Parathyroid adenoma (tissue), 2 donors: ENCODE measurements at regions not wholly inside any gene's neighbourhood (a gene's known extent, or its start where the extent isn't known, plus 50 kb on each side); places are given as distances from the start of the nearest gene placed in this dataset.

Experiments used
- H2AFZ ChIP-seq: fragments of 300-600 bp; sonication (generic); one replicate; pipeline ENCODE4 v1.7.0; 2017; ENCODE audit warnings: antibody characterized with exemption, mild to moderate bottlenecking
- H3K27ac ChIP-seq: fragments of 300-600 bp; sonication (generic); one replicate; pipeline ENCODE4 v1.7.0; 2017
- H3K27me3 ChIP-seq: fragments of 300-600 bp; sonication (generic); one replicate; pipeline ENCODE4 v1.7.0; 2017; ENCODE audit warnings: low read length; ENCODE audit not compliant: control insufficient read depth, insufficient read depth
- H3K36me3 ChIP-seq: fragments of 300-600 bp; sonication (generic); one replicate; pipeline ENCODE4 v1.7.0; 2017; ENCODE audit warnings: low read length; ENCODE audit not compliant: control insufficient read depth, insufficient read depth
- H3K4me1 ChIP-seq: fragments of 300-600 bp; sonication (generic); one replicate; pipeline ENCODE4 v1.7.0; 2017; ENCODE audit warnings: control low read depth
- H3K4me2 ChIP-seq: fragments of 300-600 bp; sonication (generic); one replicate; pipeline ENCODE4 v1.7.0; 2017; ENCODE audit warnings: low read length
- H3K4me3 ChIP-seq: fragments of 300-600 bp; sonication (generic); one replicate; pipeline ENCODE4 v1.7.0; 2017; ENCODE audit warnings: low read depth, low read length
- H3K79me2 ChIP-seq: fragments of 300-600 bp; sonication (generic); one replicate; pipeline ENCODE4 v1.7.0; 2017; ENCODE audit warnings: control low read depth
- H3K9ac ChIP-seq: fragments of 300-600 bp; sonication (generic); one replicate; pipeline ENCODE4 v1.7.0; 2017; ENCODE audit warnings: mild to moderate bottlenecking
- H3K9me3 ChIP-seq: fragments of 300-600 bp; sonication (generic); one replicate; pipeline ENCODE4 v1.7.0; 2017; ENCODE audit warnings: low read length; ENCODE audit not compliant: control insufficient read depth
- TF ChIP-seq, protein P1 (sequence below): fragments of 300-600 bp; sonication (generic); IDR thresholded peaks from one replicate; pipeline ENCODE4 v1.7.0; 2017; ENCODE audit warnings: antibody characterized with exemption, mild to moderate bottlenecking
- donor health status: primary hyperparathyroidism.

DNA sequence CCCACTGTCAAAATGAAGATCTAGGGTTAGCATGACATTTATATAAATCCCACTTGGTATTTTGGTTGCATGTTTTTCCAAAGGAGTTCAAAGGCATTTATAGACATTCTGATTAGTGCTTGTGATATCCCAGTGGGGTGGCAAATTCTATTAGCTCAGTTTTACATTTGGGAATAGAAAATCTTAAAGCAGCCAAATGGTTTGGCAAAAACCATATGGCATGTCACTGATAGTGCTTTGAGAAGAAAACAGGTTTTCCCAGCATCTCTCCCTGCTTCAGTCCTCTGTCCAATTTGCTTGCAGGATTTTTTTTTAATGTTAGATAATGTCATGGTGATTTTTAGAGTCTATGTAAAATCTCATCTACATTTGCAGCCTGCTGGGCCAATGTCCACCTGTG is 225.1 kb upstream of the DIO3 start:
- no peak overlapping the region for H3K27ac ChIP-seq

DNA sequence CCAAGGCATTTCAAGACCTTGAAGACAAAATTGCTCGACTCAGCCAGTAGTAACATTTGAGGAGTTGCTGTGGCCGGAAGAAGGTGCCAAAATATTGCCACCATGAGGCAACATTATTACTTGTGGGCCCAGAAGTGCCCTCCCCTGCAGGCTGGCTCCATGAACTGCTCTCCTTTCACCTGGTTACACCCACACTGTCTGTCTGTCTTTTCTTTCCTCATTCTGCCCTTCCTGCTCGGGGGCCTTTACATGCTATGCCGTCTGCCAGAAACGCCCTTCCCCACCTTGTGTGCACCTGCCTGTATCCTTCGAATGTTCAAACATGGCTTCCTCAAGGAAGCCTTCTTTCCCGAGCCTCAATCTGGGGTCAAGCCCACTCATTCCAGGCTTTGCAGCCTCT is 224.2 kb upstream of the DIO3 start:
- no peak overlapping the region for H3K4me2 ChIP-seq
- no peak overlapping the region for H3K9ac ChIP-seq
- no peaks in the 10 kb centered on the region for H3K4me1 ChIP-seq
- H3K27ac ChIP-seq: no peak overlapping the region
- H2AFZ ChIP-seq: no peak overlapping the region
- no peaks in the 10 kb centered on the region for H3K79me2 ChIP-seq
- TF ChIP-seq, protein P1, sequence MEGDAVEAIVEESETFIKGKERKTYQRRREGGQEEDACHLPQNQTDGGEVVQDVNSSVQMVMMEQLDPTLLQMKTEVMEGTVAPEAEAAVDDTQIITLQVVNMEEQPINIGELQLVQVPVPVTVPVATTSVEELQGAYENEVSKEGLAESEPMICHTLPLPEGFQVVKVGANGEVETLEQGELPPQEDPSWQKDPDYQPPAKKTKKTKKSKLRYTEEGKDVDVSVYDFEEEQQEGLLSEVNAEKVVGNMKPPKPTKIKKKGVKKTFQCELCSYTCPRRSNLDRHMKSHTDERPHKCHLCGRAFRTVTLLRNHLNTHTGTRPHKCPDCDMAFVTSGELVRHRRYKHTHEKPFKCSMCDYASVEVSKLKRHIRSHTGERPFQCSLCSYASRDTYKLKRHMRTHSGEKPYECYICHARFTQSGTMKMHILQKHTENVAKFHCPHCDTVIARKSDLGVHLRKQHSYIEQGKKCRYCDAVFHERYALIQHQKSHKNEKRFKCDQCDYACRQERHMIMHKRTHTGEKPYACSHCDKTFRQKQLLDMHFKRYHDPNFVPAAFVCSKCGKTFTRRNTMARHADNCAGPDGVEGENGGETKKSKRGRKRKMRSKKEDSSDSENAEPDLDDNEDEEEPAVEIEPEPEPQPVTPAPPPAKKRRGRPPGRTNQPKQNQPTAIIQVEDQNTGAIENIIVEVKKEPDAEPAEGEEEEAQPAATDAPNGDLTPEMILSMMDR: no peak
- H3K4me3 ChIP-seq: no peak overlapping the region
- H3K9me3 ChIP-seq: no peaks in the 10 kb centered on the region
- no peaks in the 10 kb centered on the region for H3K36me3 ChIP-seq
- H3K27me3 ChIP-seq: no peaks in the 10 kb centered on the region

More for the DNA sequence above, 225.1 kb upstream of the DIO3 start:
- Histone ChIP-seq H3K27me3 (no peaks in the 10 kb centered on the region), H3K4me1 (no peaks in the 10 kb centered on the region), H3K36me3 (no peaks in the 10 kb centered on the region), H3K4me3 (no peak overlapping the region), H3K9ac (no peak overlapping the region), H2AFZ (no peak overlapping the region), H3K4me2 (no peak overlapping the region), H3K9me3 (no peaks in the 10 kb centered on the region), H3K79me2 (no peaks in the 10 kb centered on the region)
- TF ChIP-seq, protein P1: no peak

DNA sequence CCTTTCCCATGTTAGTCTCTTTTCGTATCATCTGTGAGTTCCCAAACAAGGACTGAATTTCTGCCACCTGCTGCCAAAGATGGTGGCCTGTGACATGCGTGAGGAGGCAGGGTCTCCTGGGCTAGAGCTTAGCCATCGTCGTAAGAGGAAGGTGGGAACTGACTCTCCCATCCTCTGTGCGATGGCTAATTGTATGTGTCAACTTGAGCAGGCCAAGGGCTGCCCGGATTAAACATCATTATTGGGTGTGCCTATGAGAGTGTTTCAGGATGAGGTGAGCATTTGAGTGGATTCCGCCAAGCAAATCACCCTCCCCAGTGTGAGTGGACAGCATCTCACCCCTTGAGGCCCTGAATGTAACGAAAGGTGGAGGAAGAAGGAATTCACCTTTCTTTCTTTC is 220.7 kb upstream of the DIO3 start:
- no peak overlapping the region for H3K27ac ChIP-seq
- no peak overlapping the region for H2AFZ ChIP-seq
- H3K4me2 ChIP-seq: no peak overlapping the region
- no peaks in the 10 kb centered on the region for H3K27me3 ChIP-seq
- no peaks in the 10 kb centered on the region for H3K79me2 ChIP-seq
- no peaks in the 10 kb centered on the region for H3K36me3 ChIP-seq
- TF ChIP-seq, protein P1: no peak
- H3K9me3 ChIP-seq: no peaks in the 10 kb centered on the region
- no peak overlapping the region for H3K9ac ChIP-seq
- H3K4me3 ChIP-seq: no peak overlapping the region
- H3K4me1 ChIP-seq: no peaks in the 10 kb centered on the region

DNA sequence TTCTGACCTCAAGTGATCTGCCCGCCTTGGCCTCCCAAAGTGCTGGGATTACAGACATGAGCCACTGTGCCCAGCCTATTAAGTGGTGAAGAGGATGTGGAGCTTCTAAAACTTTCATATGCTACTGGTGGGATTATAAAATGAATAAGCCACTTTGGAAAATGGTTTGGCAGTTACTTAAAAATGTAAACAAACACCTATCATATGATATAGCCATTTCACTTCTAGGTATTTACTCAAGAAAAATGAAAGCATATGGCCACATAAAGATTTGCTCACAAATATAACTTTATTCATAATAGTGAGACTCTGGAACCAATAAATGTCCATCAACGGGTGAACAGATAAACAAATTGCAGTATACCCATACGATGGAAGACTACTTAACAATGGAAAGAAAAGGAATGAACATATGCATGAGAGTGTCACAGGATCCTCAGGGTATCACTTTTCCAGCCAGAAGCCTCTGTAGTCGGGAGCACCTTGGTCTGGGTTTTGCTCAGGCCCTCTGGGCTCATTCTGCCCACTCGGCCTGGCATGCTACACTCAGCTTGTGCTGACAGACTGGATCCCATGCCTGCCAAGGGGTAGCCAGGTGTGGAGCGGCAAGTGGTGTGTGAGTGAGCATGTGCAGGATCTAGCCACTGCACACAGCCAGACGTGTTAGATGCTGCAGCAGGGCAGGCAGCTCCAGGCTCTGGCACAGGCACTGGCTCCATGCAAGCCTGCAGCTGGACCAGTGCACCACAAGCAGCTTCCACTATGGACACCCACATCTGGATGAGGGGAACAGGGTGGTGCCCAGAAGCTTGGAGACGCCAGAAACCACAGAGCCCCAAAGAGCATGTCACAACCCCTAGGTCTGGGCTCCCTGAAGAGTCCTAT is 213.2 kb upstream of the DIO3 start:
- TF ChIP-seq, protein P1: no peak
- Histone ChIP-seq H3K27ac (no peak overlapping the region), H3K9me3 (no peaks in the 10 kb centered on the region), H3K79me2 (no peaks in the 10 kb centered on the region), H3K27me3 (no peaks in the 10 kb centered on the region), H2AFZ (no peak overlapping the region), H3K4me2 (no peak overlapping the region), H3K36me3 (no peaks in the 10 kb centered on the region), H3K4me1 (no peaks in the 10 kb centered on the region), H3K9ac (no peak overlapping the region), H3K4me3 (no peak overlapping the region)

DNA sequence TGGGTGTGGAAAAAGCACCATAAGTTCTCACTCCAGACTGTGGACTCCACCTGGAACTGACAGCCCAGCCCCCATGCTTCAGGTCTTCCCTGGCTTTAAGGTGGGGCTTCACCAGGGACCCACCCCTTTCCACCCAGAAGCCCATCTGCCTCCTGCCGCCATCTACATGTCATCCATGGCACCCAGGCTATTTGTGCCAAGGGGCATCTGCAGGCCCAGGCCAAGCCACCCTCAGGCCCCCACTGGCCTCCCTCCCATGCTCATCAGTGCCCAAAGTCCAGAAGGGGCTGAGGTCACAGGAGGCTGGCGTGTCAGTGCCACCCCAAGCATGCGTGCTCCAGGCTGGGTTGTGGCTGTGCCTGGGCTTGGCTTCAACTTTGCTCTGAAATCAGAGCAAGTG is 212.2 kb upstream of the DIO3 start:
- Histone ChIP-seq H2AFZ (no peak overlapping the region), H3K4me2 (no peak overlapping the region), H3K79me2 (no peaks in the 10 kb centered on the region), H3K4me1 (no peaks in the 10 kb centered on the region), H3K36me3 (no peaks in the 10 kb centered on the region), H3K27me3 (no peaks in the 10 kb centered on the region), H3K27ac (no peak overlapping the region), H3K9me3 (no peaks in the 10 kb centered on the region), H3K9ac (no peak overlapping the region), H3K4me3 (no peak overlapping the region)
- TF ChIP-seq, protein P1: no peak
